ENCODE measurements at regions not wholly inside any gene's neighbourhood (a gene's known extent, or its start where the extent isn't known, plus 50 kb on each side); places are given as distances from the start of the nearest gene placed in this dataset.

DNA sequence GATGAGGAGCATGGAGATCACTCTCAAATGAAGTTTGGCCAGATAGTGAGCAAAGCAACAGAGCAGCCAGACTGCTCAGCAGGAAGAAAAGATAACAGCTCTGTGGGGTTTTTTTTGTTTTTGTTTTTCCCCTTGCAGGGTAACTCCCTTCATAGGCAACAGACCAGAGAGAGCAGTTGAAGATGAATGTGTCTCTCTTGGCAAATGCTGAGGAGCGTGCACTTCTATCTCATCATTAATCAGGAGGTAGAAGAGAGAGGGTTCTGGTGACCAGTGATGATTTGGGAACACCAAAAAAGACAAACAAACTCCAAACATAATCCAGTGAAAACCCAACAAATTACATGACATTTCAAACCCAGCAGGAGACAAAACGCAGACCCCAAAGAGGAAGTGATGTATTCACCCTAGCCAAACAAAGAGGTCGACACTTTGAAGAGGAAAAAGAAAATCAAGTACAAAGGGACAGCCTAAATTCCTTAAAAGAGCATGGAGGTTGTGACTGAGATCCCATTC lies 66.2 kb upstream of the RREB1 start:
- no peak for DNase-seq

DNA sequence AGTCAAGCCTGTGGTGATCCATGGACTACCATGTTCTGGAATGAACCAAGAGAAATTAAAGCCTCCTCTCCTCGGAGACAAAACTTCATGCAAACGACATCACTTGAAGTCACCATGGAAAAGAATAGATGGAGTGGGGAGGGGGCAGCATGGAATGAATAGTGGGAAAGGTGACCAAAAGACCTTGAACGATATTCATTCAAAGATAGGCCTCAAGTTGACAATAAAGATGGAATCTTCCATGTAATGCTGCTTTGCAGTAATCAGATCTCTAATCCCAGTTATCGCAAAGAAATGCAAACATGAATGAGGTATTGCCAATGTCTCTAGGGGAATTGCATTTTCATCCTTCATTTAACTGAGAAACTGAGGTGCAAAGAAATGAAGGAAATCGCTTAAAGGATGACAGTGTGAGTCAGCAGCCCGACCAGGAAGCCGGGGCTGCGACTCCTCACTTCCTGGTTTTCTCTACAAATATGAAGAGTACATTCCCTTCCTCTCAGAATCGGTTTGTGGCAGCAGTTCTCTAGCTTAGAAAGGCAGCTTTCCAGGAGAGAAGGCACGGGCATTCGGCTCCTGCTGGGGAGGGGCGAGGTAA lies 65.6 kb upstream of the RREB1 start:
- DNase-seq = no peak

DNA sequence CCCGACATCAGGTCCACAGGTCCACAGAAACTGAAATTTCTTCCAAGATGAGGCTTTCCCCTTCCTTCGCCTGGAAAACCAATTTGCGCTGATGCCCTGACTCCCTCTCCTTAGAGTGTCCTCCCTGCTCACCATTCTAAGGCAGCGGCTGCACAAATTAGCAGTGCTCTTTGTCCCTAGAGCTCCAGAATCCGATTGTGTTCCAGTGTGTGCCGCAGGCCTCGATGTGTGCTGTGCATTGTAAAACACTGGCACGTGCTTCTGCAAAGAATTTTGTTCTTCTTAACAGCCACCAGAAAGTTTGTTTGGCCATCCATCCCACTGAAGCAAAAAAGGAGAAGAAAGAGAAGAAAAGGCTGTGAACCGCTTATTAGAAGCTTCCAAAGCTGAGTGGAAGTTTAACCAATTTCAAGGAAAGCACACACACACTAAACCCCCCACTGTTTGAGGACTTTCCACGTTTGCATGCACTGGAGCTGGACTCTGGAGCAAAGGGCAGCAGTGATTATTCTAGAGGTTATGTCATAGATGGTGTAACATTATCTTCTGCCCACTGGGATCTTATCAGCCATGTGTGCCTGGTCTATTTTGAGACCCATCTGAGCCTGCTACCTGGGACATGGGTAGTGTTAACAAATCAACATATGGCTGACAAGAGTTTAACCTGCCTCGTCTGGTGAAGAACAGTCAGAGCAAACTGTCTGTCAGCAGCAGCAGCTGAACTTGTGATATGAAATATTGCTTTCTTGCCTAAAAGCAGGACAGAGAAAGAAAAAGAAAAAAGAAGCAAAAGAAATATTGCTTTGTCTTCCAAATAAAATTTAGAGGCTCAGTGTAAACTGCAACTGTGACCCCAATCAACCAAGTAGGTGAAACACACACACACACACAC lies 64.9 kb upstream of the RREB1 start:
- no peak for DNase-seq

DNA sequence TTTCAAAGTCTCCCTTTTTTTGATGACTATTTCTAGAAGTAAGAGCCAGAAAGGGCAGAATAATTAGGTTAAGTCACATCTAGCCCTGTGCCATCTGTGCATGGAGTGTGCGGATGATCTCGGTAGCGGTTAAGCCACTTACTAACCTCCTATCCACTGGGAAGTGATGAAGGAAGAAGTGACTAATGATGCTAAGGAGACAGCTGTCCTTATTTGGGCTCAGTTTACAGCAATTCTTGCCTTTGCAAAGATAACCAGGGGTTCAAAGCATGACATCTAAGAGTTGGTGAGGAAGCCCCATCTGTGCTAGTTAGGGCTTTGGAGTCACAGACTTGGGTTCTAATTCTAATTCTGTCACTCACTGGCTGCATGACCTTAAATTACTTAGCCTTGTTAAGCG lies 62.4 kb upstream of the RREB1 start:
- no peak for DNase-seq

DNA sequence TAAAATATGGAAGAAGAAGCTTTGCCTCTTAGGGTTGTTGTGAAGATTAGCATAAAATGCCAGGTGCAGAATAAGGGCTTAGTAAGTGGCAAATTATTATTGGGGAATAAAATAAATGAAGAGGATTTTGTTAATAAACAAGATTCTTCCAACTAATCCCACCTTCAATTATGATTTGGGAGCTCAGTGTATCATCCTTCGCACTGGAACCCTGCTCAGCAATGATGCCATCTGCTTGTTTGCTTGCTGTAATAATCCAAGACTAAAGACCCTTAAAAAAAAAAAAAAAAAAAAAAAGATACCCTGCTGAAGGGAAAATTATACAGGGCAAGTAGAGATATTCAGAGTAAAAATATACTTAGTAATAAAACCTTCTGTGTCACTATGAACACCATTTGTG lies 62.0 kb upstream of the RREB1 start:
- no peak for DNase-seq

DNA sequence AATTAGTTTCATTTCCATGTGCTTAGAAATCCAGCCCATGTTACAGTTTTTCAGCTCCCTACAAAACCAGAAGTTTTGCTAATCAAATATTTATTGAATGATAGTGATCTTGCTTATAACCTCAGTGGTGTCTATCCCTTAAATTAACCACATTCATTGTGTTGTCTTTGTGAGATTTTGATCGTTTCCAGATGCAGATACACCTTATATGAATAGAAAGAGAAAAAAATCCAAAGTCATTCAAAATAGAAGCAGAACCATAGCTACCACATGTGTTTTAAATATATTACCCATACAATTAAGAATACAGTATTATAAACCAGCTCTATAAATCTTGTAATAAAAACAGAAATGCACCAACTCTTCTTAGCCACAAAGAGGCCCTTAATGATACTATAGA lies 60.6 kb upstream of the RREB1 start:
- no peak for DNase-seq

DNA sequence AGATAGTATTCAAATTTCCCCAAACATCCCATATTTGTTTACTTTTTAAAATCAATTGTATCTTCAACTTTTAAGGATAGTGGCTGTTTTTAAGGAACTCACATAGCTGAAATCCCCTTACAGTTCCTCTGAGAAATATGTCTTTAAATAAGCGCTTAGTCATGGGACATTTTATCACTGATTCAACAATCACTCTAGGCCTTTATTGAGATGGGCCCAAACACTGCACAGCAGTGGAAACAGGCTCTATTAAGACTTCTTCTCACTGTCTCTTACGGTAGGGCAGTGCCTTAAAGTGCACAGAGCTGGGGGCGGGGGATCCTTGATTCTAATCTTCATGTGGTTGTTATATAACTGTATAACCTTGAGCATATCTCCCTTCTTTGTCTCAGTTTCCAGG lies 59.8 kb upstream of the RREB1 start:
- DNase-seq = no peak

DNA sequence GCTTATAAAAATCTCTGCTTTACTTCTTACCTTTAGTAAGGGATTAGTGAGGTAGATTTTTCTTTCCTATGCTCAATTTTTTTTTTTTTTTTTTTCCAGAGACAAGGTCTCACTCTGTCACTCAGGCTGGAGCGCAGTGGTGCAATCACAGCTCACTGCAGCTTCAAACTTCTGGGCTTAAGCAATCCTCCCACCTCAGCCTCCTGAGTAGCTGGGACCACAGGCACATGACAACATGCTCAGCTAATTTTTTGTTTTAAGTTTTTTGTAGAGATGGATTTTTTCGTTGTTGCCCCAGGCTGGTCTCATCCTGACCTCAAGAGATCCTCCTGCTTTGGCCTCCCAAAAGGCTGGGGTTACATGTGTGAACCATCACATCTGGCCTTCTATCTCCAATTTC lies 58.9 kb upstream of the RREB1 start:
- no peak for DNase-seq

DNA sequence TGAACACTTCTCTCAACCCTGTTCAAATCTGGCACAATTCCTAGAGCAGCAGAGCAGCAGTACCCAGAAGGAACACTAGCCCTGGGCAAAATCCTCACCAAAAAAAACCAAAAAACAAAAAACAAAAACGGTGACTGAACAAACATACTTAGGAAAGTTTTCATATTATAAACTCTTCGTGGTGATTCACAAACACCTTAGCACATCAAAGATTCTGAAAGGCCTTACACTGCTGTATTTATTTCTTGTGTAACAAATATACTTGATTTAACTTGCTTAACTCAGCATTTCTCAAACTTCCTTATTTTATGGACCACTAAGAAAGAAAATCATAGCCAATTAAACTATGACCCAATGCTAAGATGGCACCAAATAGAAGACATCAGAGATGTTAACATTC lies 57.8 kb upstream of the RREB1 start:
- no peak for DNase-seq

DNA sequence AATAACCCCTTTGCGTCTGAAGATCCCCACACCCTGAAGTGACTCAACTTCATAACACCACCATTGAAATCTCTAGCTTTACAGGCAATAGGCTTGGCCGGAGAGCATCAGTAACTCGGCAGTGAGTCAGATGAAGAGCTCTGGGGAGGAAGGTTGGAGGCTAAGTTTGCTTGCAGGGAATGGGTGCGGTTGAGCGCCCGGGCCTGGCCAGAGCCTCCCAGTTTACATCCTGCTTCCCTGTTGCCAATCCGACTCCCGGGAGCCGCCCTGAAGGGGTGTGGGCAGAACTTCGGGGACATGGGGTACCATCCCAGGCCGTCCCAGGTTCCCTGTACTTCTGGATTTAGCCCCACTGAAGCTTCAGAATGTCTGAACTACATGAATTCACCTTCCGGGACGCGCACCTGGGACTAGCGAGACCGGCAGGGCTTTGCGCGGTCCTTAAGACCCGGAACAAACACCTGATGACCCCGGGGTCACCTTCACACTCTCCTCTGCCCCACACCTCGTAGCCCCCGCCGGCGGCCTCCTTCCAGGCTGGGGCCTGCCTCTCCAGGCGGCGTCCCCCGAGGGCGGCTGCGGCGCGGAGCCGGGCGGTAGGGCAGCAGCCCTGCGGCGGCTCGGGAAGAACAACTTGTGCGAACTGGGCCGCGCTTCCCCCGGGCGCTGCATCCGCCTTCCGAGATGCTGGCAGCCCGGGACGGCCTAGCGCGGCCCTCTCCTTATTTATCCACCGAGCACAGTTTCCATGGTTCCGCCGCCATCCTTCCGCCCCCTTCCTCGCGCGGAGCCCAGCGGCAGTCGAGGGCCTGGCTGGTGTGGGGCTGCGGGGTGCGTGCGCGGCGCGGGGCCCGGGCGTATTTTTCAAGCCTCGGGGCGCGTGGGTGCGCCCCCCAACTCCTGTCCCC lies 56.6 kb upstream of the RREB1 start:
- DNase-seq = no peak

DNA sequence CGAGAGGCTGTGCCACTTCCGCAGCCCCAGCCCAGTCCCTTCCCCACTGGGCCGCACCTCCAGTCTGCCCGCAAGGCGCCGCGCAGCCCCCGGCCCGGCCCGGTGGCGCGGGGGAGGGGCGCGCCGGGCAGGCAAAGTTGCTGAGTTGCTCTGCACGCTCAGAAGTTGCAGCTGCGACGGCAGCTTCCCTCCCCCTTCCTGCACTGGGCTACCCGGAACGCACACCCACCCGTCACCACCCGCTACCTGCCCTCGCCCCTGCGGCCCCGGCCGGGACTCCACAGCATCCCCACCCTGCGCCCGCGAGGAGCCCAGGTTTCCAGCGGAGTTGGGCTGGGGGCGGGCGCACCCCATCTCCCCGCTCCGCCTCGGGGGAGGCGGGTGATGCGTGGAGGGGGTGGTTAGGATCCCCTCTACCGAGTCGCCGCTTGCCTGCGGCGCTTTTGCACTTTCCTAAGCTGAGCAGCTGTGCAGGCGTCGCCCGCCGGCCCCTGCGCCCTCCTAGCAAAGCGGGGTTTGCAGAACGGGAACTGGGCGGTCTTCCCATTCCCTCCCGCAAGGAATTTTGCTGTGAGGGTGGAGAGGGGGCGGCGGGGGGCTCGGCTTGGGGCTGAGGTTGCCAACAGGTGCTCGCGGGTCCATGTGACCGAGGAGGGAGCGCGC lies 55.9 kb upstream of the RREB1 start:
- DNase-seq = no peak

DNA sequence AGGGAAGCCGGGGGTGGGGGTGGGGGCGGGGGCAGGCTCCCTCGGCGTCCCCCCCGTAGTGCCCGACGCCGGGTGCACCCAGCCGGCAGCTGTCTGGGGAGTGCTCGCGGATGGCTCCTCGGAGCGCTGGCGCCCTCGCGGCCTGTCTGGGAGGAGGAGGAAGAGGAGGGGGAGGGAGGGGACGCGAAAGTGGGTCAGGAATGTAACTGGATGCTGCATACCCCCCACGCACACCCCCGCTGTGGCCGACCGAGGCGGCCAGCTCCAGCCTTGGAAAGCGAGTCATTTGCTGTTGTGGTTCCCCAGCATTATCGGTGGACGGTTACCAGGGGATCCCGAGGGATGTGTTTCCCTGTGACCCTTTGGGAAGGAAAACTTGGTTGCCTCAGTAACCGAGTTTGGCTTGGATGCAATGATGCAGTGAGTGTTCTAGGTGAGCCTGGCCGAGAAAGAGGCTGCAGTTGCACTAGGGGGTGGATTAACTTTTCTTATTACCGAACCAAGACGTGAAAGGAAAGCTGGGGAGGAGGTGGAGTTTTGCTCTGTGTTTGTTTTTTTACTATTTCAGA lies 55.2 kb upstream of the RREB1 start:
- DNase-seq = no peak

DNA sequence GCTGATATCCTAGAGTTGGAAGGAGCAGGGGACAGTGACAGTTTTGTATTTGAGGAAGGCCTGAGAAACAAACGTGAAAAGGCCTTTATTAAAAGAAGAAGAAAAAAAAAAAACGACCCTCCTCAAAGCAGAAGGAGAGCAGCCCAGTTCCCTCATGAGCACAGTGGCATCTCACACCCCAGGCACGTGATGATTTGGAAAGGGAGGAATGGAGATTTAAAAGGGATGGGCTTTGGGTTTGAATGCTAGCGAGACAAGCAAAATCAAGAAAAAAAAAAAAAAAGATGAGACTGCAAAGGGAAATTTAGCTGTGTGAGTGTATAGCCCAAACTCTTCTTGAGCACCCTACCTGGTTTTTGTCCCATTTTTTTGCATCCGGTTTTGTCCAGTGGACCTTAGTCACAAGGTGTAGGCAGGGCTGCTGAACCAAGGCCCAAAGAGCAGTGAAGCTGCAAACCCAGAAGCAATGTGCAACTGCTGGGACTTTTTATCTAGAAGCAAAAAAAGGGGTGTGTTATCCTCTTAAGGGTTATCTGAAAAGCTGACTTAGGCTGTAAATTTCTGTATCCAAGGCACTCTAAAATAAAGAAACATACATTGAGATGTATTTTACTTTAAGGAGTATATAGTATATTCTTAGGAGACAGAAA lies 54.5 kb upstream of the RREB1 start:
- no peak for DNase-seq
